ENCODE measurements at regions not wholly inside any gene's neighbourhood (a gene's known extent, or its start where the extent isn't known, plus 50 kb on each side); places are given as distances from the start of the nearest gene placed in this dataset.

GRCh38 chr5:116719106-116719505 lies 144.5 kb upstream of the SEMA6A start:
- TF ChIP-seq CTCF (IDR thresholded peaks at IDR 0.05; ENCODE audit: extremely low read depth in 1 of 2, insufficient read depth in 1 of 2, low read depth in 1 of 2, low read length in 2 of 2) (no peak), MYC (IDR thresholded peaks at IDR 0.05; ENCODE audit: low read depth, low read length) (no peak), EZH2 (IDR thresholded peaks at IDR 0.05; ENCODE audit: borderline replicate concordance, low read depth, low read length, severe bottlenecking) (no peak), MAX (IDR thresholded peaks at IDR 0.05; ENCODE audit: insufficient read depth, insufficient read length) (no peak), POLR2A (IDR thresholded peaks at IDR 0.05; ENCODE audit: low read depth, low read length) (no peak)
